ENCODE measurements at regions not wholly inside any gene's neighbourhood (a gene's known extent, or its start where the extent isn't known, plus 50 kb on each side); places are given as distances from the start of the nearest gene placed in this dataset.

DNA sequence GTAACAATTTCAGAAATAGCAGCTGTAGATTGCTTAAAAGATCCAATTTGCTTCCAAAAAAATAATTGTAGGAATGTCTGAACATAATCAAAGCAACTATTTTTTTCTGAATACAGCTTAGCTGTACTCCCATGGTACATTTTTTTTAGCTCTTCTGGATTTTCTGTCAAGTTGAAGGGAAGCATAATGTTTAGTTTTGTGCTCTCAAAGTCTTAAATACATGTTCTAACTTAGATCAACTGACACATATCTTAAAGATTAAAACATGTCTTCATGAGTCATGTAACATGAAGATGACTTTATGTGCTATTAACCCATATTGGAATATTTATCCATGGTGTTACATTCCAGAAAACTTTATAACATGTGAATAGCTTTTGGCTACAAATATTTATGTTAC lies 255.7 kb downstream of the BTG1 start:
- TF ChIP-seq CTCF (IDR thresholded peaks at IDR 0.05; ENCODE audit: poor library complexity) (no peak), EZH2 (IDR thresholded peaks at IDR 0.05; ENCODE audit: borderline replicate concordance) (no peak), EZH2phosphoT487 (IDR thresholded peaks at IDR 0.05; ENCODE audit: low read depth, severe bottlenecking, unreplicated experiment) (no peak)

Measured in hepatocyte (in vitro differentiated cells).